Right lung (tissue), 2 donors: ENCODE measurements at regions not wholly inside any gene's neighbourhood (a gene's known extent, or its start where the extent isn't known, plus 50 kb on each side); places are given as distances from the start of the nearest gene placed in this dataset.
"Not testable (repeated sequence)": the region's sequence is repeated elsewhere in the genome, so short reads cannot be mapped to it uniquely, and the experiment has no call there.

Source experiments
- DNase-seq, 2 donors: peaks; one replicate each; pipeline ENCODE4 v3.0.0-alpha.2; 2013

DNA sequence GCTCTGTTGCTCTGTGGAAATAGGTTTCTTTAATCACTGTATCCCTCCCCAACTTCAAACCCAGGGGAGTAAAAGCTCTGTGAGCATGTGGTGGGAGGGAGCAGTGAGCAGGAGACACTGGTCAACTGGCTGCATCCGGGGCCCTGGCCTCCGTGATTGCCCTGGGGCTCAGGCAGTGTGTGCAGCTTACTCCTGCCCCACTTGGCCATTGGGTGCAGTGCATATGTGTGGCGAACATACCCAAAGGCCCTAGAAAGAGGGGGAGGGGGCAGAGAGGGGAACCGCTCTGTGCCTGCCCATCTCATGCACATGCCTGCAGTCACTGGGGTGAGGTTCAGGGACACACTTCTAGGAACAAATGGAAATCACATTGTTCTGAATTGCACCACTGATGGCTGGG lies 378.7 kb downstream of the ZBBX start:
- no peak for DNase-seq

DNA sequence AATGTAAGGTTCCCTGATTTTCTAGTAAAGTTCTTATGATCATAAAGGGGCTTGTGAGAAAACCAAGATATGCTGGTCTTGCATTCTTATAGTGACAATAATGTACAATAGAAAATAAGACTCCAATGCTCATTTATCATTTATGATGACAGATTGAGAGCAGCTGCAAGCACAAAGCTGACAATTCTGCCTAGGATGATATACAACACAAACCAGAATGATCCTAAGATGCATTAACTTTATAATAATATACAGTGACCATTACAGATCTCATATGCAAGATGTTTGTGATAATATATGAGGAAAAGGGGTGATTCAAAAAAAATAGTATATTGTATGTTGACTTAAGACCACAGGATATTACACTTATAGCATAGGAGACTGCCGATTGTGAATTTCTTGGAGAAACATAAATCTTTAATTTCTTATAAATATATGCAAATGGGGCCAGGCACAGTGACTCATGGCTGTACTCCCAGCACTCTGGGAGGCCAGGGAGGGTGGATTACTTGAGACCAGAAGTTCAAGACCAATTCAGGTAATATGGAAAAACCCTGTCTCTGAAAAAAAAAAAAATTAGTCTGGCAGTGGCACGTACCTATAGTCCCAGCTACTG lies 387.0 kb downstream of the ZBBX start:
- no peak for DNase-seq

DNA sequence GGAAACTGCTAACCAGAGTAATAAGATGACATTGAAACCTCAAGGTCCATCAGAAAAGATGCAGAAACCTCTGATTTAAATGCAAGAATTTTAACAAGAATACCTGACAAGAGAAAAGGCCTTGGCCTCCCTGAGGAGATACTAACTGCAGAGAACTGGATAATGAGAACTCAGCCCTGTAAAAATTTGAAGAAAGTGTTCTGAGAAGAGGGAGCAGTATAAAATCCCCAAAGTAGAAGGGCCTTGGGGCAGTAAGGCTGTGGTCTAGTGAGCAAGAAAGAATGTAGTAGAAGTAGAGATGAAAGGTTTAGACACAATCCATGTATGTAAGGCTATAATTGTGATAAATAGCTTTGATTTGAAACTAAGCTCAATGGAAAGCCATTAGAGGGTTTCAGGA lies 394.1 kb downstream of the ZBBX start:
- DNase-seq, result no peak

DNA sequence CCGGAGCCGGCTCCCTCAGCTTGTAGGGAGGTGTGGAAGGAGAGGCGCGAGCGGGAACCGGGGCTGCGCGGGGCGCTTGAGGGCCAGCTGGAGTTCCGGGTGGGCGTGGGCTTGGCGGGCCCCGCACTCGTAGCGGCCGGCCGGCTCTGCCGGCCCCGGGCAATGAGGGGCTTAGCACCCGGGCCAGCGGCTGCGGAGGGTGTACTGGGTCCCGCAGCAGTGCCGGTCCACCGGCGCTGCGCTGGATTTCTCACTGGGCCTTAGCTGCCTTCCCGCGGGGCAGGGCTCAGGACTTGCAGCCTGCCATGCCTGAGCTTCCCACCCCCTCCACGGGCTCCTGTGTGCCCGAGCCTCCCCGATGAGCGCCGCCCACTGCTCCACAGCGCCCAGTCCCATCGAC lies 404.3 kb downstream of the ZBBX start:
- not testable (repeated sequence) for DNase-seq

DNA sequence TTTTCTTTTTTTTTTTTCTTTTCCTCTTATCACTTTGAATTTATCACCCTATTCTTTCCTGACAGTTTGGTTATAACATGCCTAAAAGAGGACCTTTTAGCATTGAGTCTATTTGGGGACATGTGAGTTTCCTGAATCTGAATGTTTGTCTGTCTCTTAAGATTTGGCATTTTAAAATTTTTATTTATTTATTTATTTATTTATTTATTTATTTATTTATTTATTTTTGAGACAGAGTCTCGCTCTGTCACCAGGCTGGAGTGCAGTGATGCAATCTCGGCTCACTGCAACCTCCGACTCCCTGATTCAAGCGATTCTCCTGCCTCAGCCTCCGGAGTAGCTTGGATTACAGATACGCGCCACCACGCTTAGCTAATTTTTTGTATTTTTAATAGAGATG lies 412.4 kb downstream of the ZBBX start:
- not testable (repeated sequence) for DNase-seq

GRCh38 chr3:166962911-166963310 lies 417.2 kb downstream of the ZBBX start:
- DNase-seq, result no peak

- DNase-seq, result no peak
Measured at GRCh38 chr3:166957121-166957520, 423.0 kb downstream of the ZBBX start.

DNA sequence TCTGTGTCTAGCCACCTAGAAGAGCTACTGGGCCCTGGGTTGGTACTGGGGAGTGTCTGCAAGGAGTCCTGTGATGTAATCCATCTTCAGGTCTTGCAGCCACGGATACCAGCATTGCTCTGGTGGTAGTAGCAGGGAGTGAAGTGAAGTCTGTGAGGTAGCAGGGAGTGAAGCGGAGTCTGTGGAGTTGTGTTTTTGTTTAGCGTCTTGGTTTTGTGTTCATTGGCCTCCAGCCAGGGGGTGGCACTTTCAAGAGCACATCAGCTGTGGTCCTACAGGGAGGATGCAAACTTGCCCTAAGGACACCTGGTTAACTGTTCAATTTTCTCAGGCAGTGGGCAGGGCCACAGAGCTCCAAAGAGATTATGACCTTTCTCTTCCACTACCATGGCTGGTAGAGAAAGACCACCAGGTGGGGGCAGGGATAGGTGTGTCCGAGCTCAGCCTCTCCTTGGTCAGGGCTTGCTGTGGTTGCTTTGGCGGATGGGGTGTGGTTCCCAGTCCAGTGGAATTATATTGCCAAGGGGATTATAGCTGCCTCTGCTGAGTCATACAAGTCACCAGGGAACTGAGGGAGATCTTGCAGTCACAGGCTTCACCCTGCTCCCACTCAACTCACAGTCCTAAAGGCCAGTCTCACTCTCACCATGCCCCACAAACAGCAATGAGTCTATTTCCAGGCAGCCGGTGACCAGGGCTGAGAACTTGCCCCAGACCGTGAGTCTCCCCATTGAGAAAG lies 424.7 kb downstream of the ZBBX start:
- DNase-seq, result no peak

- no peak for DNase-seq
Measured at GRCh38 chr3:166934879-166935278, 445.2 kb downstream of the ZBBX start.

- no peak for DNase-seq
Measured at GRCh38 chr3:166917437-166917836, 462.7 kb downstream of the ZBBX start.

DNA sequence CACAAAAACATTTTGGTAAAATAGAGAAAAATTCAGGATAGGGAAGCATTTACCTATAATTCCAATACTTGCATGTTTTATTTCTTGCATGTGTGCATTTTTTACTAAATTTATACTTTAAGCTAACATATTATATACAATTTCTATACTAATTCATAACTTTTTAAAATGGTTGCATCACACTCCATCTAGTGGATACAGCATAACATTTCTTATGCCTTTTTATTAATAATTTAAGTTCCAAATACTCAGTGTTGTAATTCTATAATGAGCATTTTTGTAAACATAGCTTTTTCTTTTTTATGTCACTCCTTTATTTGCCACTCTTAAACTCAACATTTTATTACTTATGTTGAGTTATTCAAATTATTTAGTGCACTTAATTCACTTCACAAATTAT lies 477.7 kb downstream of the ZBBX start:
- DNase-seq, result no peak

DNA sequence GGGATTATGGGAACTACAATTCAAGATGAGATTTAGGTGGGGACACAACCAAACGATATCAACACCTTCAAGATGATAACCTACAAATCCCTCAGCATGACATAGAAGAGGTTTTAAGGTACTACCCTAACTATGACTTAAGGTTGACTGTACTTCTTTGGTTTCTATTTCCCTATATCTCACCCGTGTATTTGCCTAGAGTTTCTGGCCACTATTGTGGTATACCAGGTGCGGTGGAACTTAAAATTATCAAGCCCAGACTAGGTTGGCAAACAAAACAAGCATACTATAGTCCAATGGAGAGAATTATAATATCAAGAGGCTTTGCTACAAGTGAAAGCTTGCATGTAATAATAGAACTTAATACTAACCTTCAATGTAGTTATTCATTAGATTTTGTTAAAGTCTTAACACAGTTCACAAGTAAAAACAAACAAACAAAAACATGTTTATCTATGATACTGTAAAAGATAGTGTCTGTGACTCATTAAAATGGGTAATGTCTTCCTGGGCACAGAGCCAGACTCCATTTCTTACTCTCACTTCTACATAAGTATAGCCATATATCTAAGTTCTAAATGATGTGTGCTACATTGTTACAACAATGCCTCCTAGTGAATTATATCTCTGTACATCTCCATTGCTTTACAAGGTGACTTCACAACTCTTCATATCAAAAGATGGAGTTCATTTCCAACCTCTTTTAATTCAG lies 479.1 kb downstream of the ZBBX start:
- no peak for DNase-seq

- no peak for DNase-seq
Measured at GRCh38 chr3:166897811-166898210, 482.3 kb downstream of the ZBBX start.

- DNase-seq, result no peak
Measured at GRCh38 chr3:166889241-166889640, 490.9 kb downstream of the ZBBX start.

GRCh38 chr3:166879661-166880060 lies 500.4 kb downstream of the ZBBX start:
- DNase-seq, result no peak

DNA sequence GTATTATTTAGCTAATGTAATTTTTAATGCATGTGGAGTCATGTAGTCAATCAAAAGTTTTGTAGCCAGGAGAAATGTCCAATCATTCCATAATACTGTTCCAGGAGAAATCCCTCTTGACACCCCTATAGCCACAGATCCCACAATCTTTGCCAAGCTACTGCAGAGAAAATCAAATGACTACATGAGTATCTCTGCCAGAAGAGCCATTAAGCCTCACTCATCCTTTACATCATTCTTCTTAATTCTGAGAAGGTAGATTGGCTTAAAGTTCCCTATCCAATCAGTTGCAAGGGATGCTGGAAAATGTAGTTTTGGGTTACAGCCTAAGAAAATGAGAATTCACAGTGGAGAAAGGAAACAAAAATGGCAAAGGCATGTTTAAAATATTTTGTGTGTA lies 502.1 kb downstream of the ZBBX start:
- no peak for DNase-seq

GRCh38 chr3:166864473-166865467 lies 515.3 kb downstream of the ZBBX start:
- DNase-seq, result no peak

DNA sequence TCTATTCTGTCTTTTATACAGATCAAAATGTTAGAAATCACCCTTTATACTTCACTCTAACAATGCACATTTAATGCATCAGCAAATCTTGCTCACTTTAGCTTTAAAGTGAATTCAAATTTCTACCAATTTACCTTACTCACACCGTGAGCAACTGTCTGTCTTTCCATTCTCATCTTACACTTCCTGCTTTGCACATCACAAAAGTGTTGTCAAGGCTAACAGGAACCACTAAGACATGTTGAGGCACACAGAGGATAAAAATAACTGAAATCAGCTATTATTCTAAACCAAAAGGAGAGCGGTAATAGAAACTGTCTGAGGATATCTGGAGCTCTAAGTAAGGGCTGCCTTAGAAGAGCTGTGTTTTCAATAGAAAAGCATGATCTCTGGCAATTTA lies 519.9 kb downstream of the ZBBX start:
- no peak for DNase-seq

GRCh38 chr3:166844329-166844728 lies 535.8 kb downstream of the ZBBX start:
- no peak for DNase-seq

GRCh38 chr3:166842784-166843183 lies 537.3 kb downstream of the ZBBX start:
- DNase-seq, result not testable (repeated sequence)

DNA sequence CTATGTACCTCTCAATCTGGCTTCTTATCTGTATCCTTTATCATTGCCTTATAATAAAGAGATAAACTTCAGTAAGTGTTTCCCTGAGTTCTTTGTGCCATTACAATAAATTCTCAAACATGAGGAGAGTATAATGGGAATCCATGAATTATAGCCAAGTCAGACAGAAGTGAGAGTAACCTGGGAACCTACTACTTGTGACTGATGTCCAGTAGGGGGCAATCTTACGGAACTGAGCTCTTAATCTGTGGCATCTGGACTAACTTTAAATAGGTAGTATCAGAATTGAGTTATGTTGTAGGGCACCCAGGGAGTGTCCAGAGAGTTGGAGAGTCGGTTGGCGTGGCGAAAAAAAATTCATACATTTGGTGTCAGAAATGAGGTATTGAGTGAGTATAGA lies 542.6 kb downstream of the ZBBX start:
- no peak for DNase-seq

- DNase-seq, result peak; percentile 26 to 32
Measured at GRCh38 chr3:166836836-166837235, 543.3 kb downstream of the ZBBX start.
